Left ventricle myocardium inferior (tissue), 1 donor: ENCODE measurements at regions not wholly inside any gene's neighbourhood (a gene's known extent, or its start where the extent isn't known, plus 50 kb on each side); places are given as distances from the start of the nearest gene placed in this dataset.

Source experiments
- DNase-seq: peaks from one replicate; pipeline ENCODE4 v3.0.0-alpha.2; 2020
- H3K27ac ChIP-seq: fragments of 200-600 bp; replicated peaks from 2 replicates; pipeline ENCODE4 v1.8.0; 2021
- H3K27me3 ChIP-seq: fragments of 200-600 bp; 2 replicates; pipeline ENCODE4 v1.8.0; 2021; ENCODE audit warnings: low read depth
- H3K36me3 ChIP-seq: fragments of 200-600 bp; 2 replicates; pipeline ENCODE4 v1.8.0; 2021
- H3K4me1 ChIP-seq: fragments of 200-600 bp; 2 replicates; pipeline ENCODE4 v1.8.0; 2021
- H3K4me3 ChIP-seq: fragments of 200-600 bp; 2 replicates; pipeline ENCODE4 v1.8.0; 2021; ENCODE audit warnings: mild to moderate bottlenecking, moderate library complexity
- H3K9me3 ChIP-seq: fragments of 200-600 bp; replicated peaks from 2 replicates; pipeline ENCODE4 v1.8.0; 2021
- intact Hi-C: fragments of 100-400 bp; cut with micrococcal nuclease; formaldehyde crosslinking; loops from one replicate; pipeline ENCODE4 v1.11.0; 2022
- TF ChIP-seq, protein P1 (sequence below): fragments of 200-600 bp; IDR thresholded peaks from 2 replicates; pipeline ENCODE4 v1.8.0; 2021; ENCODE audit warnings: antibody characterized with exemption, mild to moderate bottlenecking, borderline replicate concordance
- donor health status: DM: no; HTN: yes; CAD: no; lungs with severe emphysema.

DNA sequence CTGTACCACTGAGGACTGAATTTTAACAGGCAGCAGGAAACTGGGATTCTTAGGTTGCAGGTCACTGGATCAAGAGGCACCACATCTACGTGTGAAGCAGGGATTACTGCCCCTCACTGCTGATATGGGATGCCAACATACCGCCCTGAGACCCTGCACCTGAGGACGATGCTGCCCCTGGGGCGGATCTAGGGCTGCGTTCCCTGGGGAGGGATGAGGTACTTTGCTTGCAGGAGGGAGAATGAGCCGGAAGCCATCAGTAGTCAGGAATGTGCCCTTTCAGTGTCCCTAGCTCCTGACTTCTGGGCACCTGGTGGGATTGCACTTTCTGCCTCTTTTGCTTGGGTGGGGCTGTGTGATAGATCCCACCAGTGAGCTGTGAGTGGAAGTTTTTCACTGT, 122.8 kb downstream of the RPLP1 start:
- Histone ChIP-seq H3K4me3 (no peak overlapping the region), H3K36me3 (no peaks in the 10 kb centered on the region), H3K9me3 (no peaks in the 10 kb centered on the region), H3K27ac (no peak overlapping the region), H3K4me1 (no peaks in the 10 kb centered on the region), H3K27me3 (peaks cover 58% of the 10 kb centered on the region)
- TF ChIP-seq, protein P1, sequence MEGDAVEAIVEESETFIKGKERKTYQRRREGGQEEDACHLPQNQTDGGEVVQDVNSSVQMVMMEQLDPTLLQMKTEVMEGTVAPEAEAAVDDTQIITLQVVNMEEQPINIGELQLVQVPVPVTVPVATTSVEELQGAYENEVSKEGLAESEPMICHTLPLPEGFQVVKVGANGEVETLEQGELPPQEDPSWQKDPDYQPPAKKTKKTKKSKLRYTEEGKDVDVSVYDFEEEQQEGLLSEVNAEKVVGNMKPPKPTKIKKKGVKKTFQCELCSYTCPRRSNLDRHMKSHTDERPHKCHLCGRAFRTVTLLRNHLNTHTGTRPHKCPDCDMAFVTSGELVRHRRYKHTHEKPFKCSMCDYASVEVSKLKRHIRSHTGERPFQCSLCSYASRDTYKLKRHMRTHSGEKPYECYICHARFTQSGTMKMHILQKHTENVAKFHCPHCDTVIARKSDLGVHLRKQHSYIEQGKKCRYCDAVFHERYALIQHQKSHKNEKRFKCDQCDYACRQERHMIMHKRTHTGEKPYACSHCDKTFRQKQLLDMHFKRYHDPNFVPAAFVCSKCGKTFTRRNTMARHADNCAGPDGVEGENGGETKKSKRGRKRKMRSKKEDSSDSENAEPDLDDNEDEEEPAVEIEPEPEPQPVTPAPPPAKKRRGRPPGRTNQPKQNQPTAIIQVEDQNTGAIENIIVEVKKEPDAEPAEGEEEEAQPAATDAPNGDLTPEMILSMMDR = no peak
- DNase-seq = no peak
- intact Hi-C loops = no loop called here

DNA sequence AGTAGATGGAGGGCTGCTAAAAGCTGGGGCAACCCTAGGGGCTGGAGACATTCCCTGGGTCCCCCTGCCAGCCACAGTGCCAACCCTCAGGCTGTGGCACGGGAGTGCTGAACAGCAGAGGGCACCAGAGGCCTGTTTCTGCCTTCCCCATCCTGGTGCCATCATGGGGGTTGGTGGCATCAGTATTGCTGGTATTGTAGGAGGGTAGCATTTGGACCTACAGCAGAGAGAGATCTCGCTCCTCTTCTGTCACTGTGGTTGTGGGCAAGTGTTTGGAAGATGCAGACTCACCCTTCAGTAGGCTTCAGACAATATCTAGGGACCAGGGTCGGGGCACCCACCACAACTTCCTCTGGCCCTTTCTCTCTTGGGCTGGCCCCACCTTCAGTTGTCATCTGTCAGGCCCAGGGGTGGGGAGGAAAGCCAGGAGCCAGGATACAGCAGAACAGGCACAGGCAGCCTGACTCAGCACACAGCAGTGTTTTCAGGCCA, 123.5 kb downstream of the RPLP1 start:
- Histone ChIP-seq H3K4me1 (no peaks in the 10 kb centered on the region), H3K4me3 (no peak overlapping the region), H3K36me3 (no peaks in the 10 kb centered on the region), H3K9me3 (no peaks in the 10 kb centered on the region), H3K27ac (no peak overlapping the region), H3K27me3 (peaks cover 59% of the 10 kb centered on the region)
- TF ChIP-seq, protein P1 = peak; percentile 78
- intact Hi-C loops = no loop called here
- peak; percentile 47 for DNase-seq

DNA sequence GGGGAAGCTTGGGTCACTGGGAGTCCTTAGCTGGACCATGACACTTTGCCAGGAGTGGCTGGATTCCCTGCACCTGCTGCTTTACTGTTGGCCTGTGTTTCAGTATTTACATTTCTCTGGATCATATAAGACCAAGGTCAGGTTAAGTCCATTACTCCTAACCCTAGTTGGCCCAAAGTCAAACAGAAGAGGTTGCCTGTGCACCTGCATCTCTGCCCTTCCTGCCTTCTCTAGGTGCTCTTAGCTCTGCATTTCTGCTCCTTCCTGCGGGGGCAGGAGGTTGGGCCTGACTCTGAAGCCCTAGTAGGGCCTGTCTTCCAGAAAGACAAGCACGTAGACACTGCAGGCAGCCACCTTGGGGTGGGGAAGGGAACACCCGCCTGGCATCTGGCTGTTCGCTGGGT, 124.3 kb downstream of the RPLP1 start:
- Histone ChIP-seq H3K36me3 (no peaks in the 10 kb centered on the region), H3K27me3 (peaks cover 53% of the 10 kb centered on the region), H3K27ac (no peak overlapping the region), H3K4me1 (no peaks in the 10 kb centered on the region), H3K9me3 (no peaks in the 10 kb centered on the region), H3K4me3 (no peak overlapping the region)
- TF ChIP-seq, protein P1 = no peak
- intact Hi-C loops = no loop called here
- DNase-seq = no peak

DNA sequence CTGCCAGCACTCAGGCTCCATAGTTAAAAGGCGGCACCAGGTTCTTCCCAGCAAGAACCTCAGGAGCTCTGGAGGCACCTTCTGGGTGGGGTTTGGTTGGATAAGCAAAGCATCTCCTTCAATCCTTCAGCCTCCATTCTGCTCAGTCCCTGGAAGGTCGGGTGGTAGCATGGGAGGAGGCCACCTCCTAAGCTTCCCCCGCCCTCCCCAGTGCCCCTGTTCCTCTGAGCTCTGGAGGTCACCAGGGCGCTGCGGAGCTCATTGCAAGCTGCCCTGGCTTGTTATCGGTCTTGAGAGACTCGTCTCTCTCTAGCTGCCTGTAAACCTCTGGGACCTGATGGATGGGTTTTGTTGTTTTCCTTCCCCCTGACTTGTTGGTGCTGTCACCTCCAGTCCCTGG, 124.8 kb downstream of the RPLP1 start:
- no peak for DNase-seq
- Histone ChIP-seq H3K27ac (no peak overlapping the region), H3K9me3 (no peaks in the 10 kb centered on the region), H3K27me3 (peaks cover 48% of the 10 kb centered on the region), H3K4me1 (no peaks in the 10 kb centered on the region), H3K4me3 (no peak overlapping the region), H3K36me3 (no peaks in the 10 kb centered on the region)
- TF ChIP-seq, protein P1 = no peak
- intact Hi-C loops = no loop called here

DNA sequence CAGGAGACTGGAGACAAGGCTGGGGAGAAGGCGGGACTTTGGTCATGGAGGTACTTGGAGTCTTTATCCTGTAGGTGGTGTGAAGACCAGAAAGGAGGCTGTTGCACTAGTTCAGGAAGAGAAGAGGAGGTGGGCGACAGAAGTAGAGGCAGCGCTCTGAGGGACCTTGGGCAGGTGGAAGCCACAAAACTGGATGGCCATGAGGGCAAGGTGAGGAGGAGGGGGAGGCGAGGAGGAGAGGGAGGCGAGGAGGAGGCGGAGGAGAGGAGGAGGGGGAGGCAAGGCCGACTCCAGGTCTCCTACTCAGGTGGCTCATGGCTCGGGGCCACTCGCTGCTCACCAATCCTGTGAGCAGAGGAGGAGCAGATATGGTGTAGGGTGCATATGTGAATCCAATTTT, 125.6 kb downstream of the RPLP1 start:
- TF ChIP-seq, protein P1 = no peak

More for the DNA sequence above, 125.6 kb downstream of the RPLP1 start:
- no peak for DNase-seq
- H3K27me3 ChIP-seq = peaks cover 40% of the 10 kb centered on the region
- intact Hi-C loops = no loop called here
- no peaks in the 10 kb centered on the region for H3K9me3 ChIP-seq
- H3K27ac ChIP-seq = no peak overlapping the region
- no peak overlapping the region for H3K4me3 ChIP-seq
- H3K4me1 ChIP-seq = no peaks in the 10 kb centered on the region
- no peaks in the 10 kb centered on the region for H3K36me3 ChIP-seq
